Endothelial cell (in vitro differentiated cells): ENCODE measurements at regions not wholly inside any gene's neighbourhood (a gene's known extent, or its start where the extent isn't known, plus 50 kb on each side); places are given as distances from the start of the nearest gene placed in this dataset.

Source experiments
- DNase-seq: peaks from one replicate; pipeline ENCODE4 v3.0.0; 2021; ENCODE audit warnings: low spot score
- H3K27ac Mint-ChIP-seq: one replicate; pipeline ENCODE4 v1.8.0; 2021; ENCODE audit warnings: mixed read lengths, inconsistent platforms; ENCODE audit not compliant: unreplicated experiment
- H3K27me3 Mint-ChIP-seq: one replicate; pipeline ENCODE4 v1.8.0; 2021; ENCODE audit warnings: mild to moderate bottlenecking, moderate library complexity, mixed read lengths, inconsistent platforms; ENCODE audit not compliant: unreplicated experiment
- H3K36me3 Mint-ChIP-seq: one replicate; pipeline ENCODE4 v1.8.0; 2021; ENCODE audit warnings: mild to moderate bottlenecking, low read depth, mixed read lengths, inconsistent platforms; ENCODE audit not compliant: unreplicated experiment
- H3K4me1 Mint-ChIP-seq: one replicate; pipeline ENCODE4 v1.8.0; 2021; ENCODE audit warnings: mild to moderate bottlenecking, mixed read lengths, inconsistent platforms; ENCODE audit not compliant: unreplicated experiment
- H3K4me3 Mint-ChIP-seq: one replicate; pipeline ENCODE4 v1.8.0; 2021; ENCODE audit warnings: mild to moderate bottlenecking, mixed read lengths, inconsistent platforms; ENCODE audit not compliant: unreplicated experiment
- H3K9me3 Mint-ChIP-seq: one replicate; pipeline ENCODE4 v1.8.0; 2021; ENCODE audit warnings: mixed read lengths, inconsistent platforms; ENCODE audit not compliant: unreplicated experiment
- CTCF ChIP-seq: fragments of 200-600 bp; sonication (generic); IDR thresholded peaks from one replicate; pipeline ENCODE4 v1.5.0; 2021; ENCODE audit warnings: antibody characterized with exemption; ENCODE audit not compliant: unreplicated experiment

GRCh38 chr14:96682401-96682800 is 114.8 kb upstream of the VRK1 start:
- Mint-ChIP-seq H3K27ac (no peak overlapping the region), H3K36me3 (no peaks in the 10 kb centered on the region), H3K9me3 (no peaks in the 10 kb centered on the region), H3K27me3 (no peaks in the 10 kb centered on the region), H3K4me1 (peaks cover 5% of the 10 kb centered on the region), H3K4me3 (no peak overlapping the region)
- no peak for TF ChIP-seq CTCF
- DNase-seq: no peak

- no peak overlapping the region for H3K27ac Mint-ChIP-seq
- no peaks in the 10 kb centered on the region for H3K9me3 Mint-ChIP-seq
- TF ChIP-seq CTCF: no peak
- H3K4me3 Mint-ChIP-seq: no peak overlapping the region
- peaks cover 5% of the 10 kb centered on the region for H3K4me1 Mint-ChIP-seq
- DNase-seq: no peak
- H3K27me3 Mint-ChIP-seq: peaks cover 5% of the 10 kb centered on the region
- H3K36me3 Mint-ChIP-seq: no peaks in the 10 kb centered on the region
Observed at GRCh38 chr14:96683562-96684289, 113.5 kb upstream of the VRK1 start.

- Mint-ChIP-seq H3K36me3 (no peaks in the 10 kb centered on the region), H3K27ac (no peak overlapping the region), H3K9me3 (no peaks in the 10 kb centered on the region), H3K27me3 (peaks cover 6% of the 10 kb centered on the region), H3K4me3 (no peak overlapping the region), H3K4me1 (peaks cover 12% of the 10 kb centered on the region)
- TF ChIP-seq CTCF: no peak
- DNase-seq: no peak
Observed at GRCh38 chr14:96686126-96686525, 111.1 kb upstream of the VRK1 start.

GRCh38 chr14:96688629-96689028 is 108.6 kb upstream of the VRK1 start:
- Mint-ChIP-seq H3K4me3 (no peak overlapping the region), H3K9me3 (no peaks in the 10 kb centered on the region), H3K4me1 (peaks cover 12% of the 10 kb centered on the region), H3K27ac (no peak overlapping the region), H3K36me3 (no peaks in the 10 kb centered on the region), H3K27me3 (peaks cover 7% of the 10 kb centered on the region)
- TF ChIP-seq CTCF: no peak
- no peak for DNase-seq

GRCh38 chr14:96690713-96691383 is 106.3 kb upstream of the VRK1 start:
- Mint-ChIP-seq H3K4me3 (no peak overlapping the region), H3K4me1 (peaks cover 12% of the 10 kb centered on the region), H3K27ac (no peak overlapping the region), H3K36me3 (no peaks in the 10 kb centered on the region), H3K27me3 (peaks cover 7% of the 10 kb centered on the region), H3K9me3 (no peaks in the 10 kb centered on the region)
- no peak for DNase-seq
- TF ChIP-seq CTCF: no peak
